IPS-18a (cell line): ENCODE measurements at regions not wholly inside any gene's neighbourhood (a gene's known extent, or its start where the extent isn't known, plus 50 kb on each side); places are given as distances from the start of the nearest gene placed in this dataset.

ENCODE experiments used
- H3K27ac ChIP-seq: one replicate; pipeline ENCODE4 v1.5.1; 2013; ENCODE audit warnings: low read length
- H3K27me3 ChIP-seq: one replicate; pipeline ENCODE4 v1.6.1; 2013; ENCODE audit warnings: mild to moderate bottlenecking, low read length; ENCODE audit not compliant: control insufficient read depth, insufficient read depth
- H3K36me3 ChIP-seq: one replicate; pipeline ENCODE4 v1.6.1; 2013; ENCODE audit warnings: low read depth, low read length; ENCODE audit not compliant: control insufficient read depth
- H3K4me1 ChIP-seq: one replicate; pipeline ENCODE4 v1.6.1; 2013; ENCODE audit warnings: low read depth, low read length; ENCODE audit not compliant: control insufficient read depth
- H3K4me3 ChIP-seq: one replicate; pipeline ENCODE4 v1.5.1; 2013; ENCODE audit warnings: low read length
- H3K9ac ChIP-seq: one replicate; pipeline ENCODE4 v1.6.1; 2013; ENCODE audit warnings: mild to moderate bottlenecking, low read length, moderate library complexity
- H3K9me3 ChIP-seq: one replicate; pipeline ENCODE4 v1.6.1; 2013; ENCODE audit warnings: low read depth, low read length; ENCODE audit not compliant: control insufficient read depth

- Histone ChIP-seq H3K4me1 (peaks cover 7% of the 10 kb centered on the region), H3K9me3 (no peaks in the 10 kb centered on the region), H3K9ac (no peak overlapping the region), H3K27ac (no peak overlapping the region), H3K27me3 (no peaks in the 10 kb centered on the region), H3K4me3 (no peak overlapping the region), H3K36me3 (no peaks in the 10 kb centered on the region)
Measured at GRCh38 chr4:114223580-114223979, 244.1 kb upstream of the ARSJ start.

GRCh38 chr4:114225436-114225835 is 246.0 kb upstream of the ARSJ start:
- Histone ChIP-seq H3K27me3 (no peaks in the 10 kb centered on the region), H3K4me1 (peaks cover 7% of the 10 kb centered on the region), H3K36me3 (no peaks in the 10 kb centered on the region), H3K9me3 (no peaks in the 10 kb centered on the region), H3K9ac (no peak overlapping the region), H3K4me3 (no peak overlapping the region), H3K27ac (no peak overlapping the region)

GRCh38 chr4:114226179-114226578 is 246.7 kb upstream of the ARSJ start:
- no peak overlapping the region for H3K4me3 ChIP-seq
- H3K27me3 ChIP-seq = no peaks in the 10 kb centered on the region
- H3K9ac ChIP-seq = no peak overlapping the region
- H3K27ac ChIP-seq = no peak overlapping the region
- H3K4me1 ChIP-seq = peaks cover 7% of the 10 kb centered on the region
- H3K9me3 ChIP-seq = no peaks in the 10 kb centered on the region
- H3K36me3 ChIP-seq = no peaks in the 10 kb centered on the region

GRCh38 chr4:114226968-114227760 is 247.7 kb upstream of the ARSJ start:
- Histone ChIP-seq H3K27me3 (no peaks in the 10 kb centered on the region), H3K9ac (no peak overlapping the region), H3K9me3 (no peaks in the 10 kb centered on the region), H3K36me3 (no peaks in the 10 kb centered on the region), H3K4me1 (peaks cover 7% of the 10 kb centered on the region), H3K27ac (no peak overlapping the region), H3K4me3 (no peak overlapping the region)

- Histone ChIP-seq H3K27ac (no peak overlapping the region), H3K9ac (no peak overlapping the region), H3K27me3 (no peaks in the 10 kb centered on the region), H3K4me1 (peaks cover 7% of the 10 kb centered on the region), H3K4me3 (no peak overlapping the region), H3K9me3 (no peaks in the 10 kb centered on the region), H3K36me3 (no peaks in the 10 kb centered on the region)
Measured at GRCh38 chr4:114229706-114230105, 250.3 kb upstream of the ARSJ start.

GRCh38 chr4:114236171-114236769 is 256.8 kb upstream of the ARSJ start:
- H3K27ac ChIP-seq = no peak overlapping the region
- no peaks in the 10 kb centered on the region for H3K9me3 ChIP-seq
- no peak overlapping the region for H3K9ac ChIP-seq
- H3K4me3 ChIP-seq = no peak overlapping the region
- no peaks in the 10 kb centered on the region for H3K36me3 ChIP-seq
- H3K4me1 ChIP-seq = no peaks in the 10 kb centered on the region
- no peaks in the 10 kb centered on the region for H3K27me3 ChIP-seq

GRCh38 chr4:114237997-114238396 is 258.6 kb upstream of the ARSJ start:
- H3K4me1 ChIP-seq = no peaks in the 10 kb centered on the region
- H3K9ac ChIP-seq = no peak overlapping the region
- H3K4me3 ChIP-seq = no peak overlapping the region
- H3K27ac ChIP-seq = no peak overlapping the region
- no peaks in the 10 kb centered on the region for H3K27me3 ChIP-seq
- H3K9me3 ChIP-seq = no peaks in the 10 kb centered on the region
- no peaks in the 10 kb centered on the region for H3K36me3 ChIP-seq

- no peak overlapping the region for H3K4me3 ChIP-seq
- no peaks in the 10 kb centered on the region for H3K4me1 ChIP-seq
- no peaks in the 10 kb centered on the region for H3K27me3 ChIP-seq
- no peaks in the 10 kb centered on the region for H3K36me3 ChIP-seq
- no peak overlapping the region for H3K9ac ChIP-seq
- no peaks in the 10 kb centered on the region for H3K9me3 ChIP-seq
- H3K27ac ChIP-seq = no peak overlapping the region
Measured at GRCh38 chr4:114249561-114249960, 270.1 kb upstream of the ARSJ start.

- no peak overlapping the region for H3K9ac ChIP-seq
- no peaks in the 10 kb centered on the region for H3K27me3 ChIP-seq
- no peaks in the 10 kb centered on the region for H3K36me3 ChIP-seq
- no peak overlapping the region for H3K4me3 ChIP-seq
- no peaks in the 10 kb centered on the region for H3K9me3 ChIP-seq
- H3K27ac ChIP-seq = no peak overlapping the region
- H3K4me1 ChIP-seq = no peaks in the 10 kb centered on the region
Measured at GRCh38 chr4:114249976-114250375, 270.5 kb upstream of the ARSJ start.

GRCh38 chr4:114250439-114250891 is 271.0 kb upstream of the ARSJ start:
- no peak overlapping the region for H3K4me3 ChIP-seq
- no peaks in the 10 kb centered on the region for H3K27me3 ChIP-seq
- H3K36me3 ChIP-seq = no peaks in the 10 kb centered on the region
- H3K27ac ChIP-seq = no peak overlapping the region
- no peaks in the 10 kb centered on the region for H3K4me1 ChIP-seq
- H3K9me3 ChIP-seq = no peaks in the 10 kb centered on the region
- H3K9ac ChIP-seq = no peak overlapping the region

- Histone ChIP-seq H3K36me3 (no peaks in the 10 kb centered on the region), H3K9me3 (no peaks in the 10 kb centered on the region), H3K4me3 (no peak overlapping the region), H3K27me3 (no peaks in the 10 kb centered on the region), H3K4me1 (no peaks in the 10 kb centered on the region), H3K9ac (no peak overlapping the region), H3K27ac (no peak overlapping the region)
Measured at GRCh38 chr4:114251020-114251419, 271.6 kb upstream of the ARSJ start.

- Histone ChIP-seq H3K36me3 (no peaks in the 10 kb centered on the region), H3K9me3 (no peaks in the 10 kb centered on the region), H3K4me3 (no peak overlapping the region), H3K4me1 (no peaks in the 10 kb centered on the region), H3K9ac (no peak overlapping the region), H3K27ac (no peak overlapping the region), H3K27me3 (no peaks in the 10 kb centered on the region)
Measured at GRCh38 chr4:114252499-114252898, 273.1 kb upstream of the ARSJ start.
